ENCODE measurements at regions not wholly inside any gene's neighbourhood (a gene's known extent, or its start where the extent isn't known, plus 50 kb on each side); places are given as distances from the start of the nearest gene placed in this dataset.
A peak's percentile ranks its signal among the peaks of the same experiment; 100 is the strongest.

GRCh38 chr17:77450742-77451244 is 310.0 kb downstream of the SEC14L1 start:
- Histone ChIP-seq H3K36me3 (no peaks in the 10 kb centered on the region), H3K27ac (peak overlapping the region; percentile 79 to 85 (median 82)), H3K4me3 (peak overlapping the region; percentile 2 to 57 (median 50)), H3K4me1 (peaks cover 70 to 82% (median 77%) of the 10 kb centered on the region in 4 donors), H3K9me3 (no peaks in the 10 kb centered on the region), H3K27me3 (no peaks in the 10 kb centered on the region)
- TF ChIP-seq POLR2A (IDR thresholded peaks at IDR 0.05) (no peak), EP300 (IDR thresholded peaks at IDR 0.05) (no peak), CTCF (IDR thresholded peaks at IDR 0.05) (no peak), POLR2AphosphoS5 (IDR thresholded peaks at IDR 0.05) (no peak)
- DNase-seq, result no peak
- no peak for ATAC-seq (ENCODE audit: low FRiP score in 2 of 2)
- 31 to 34% methylated on average over 7 to 9 of the region's 9 CpGs for WGBS, 2 donors

GRCh38 chr17:77451245-77451893 is 310.6 kb downstream of the SEC14L1 start:
- peak overlapping the region; percentile 79 to 85 (median 82) for H3K27ac ChIP-seq
- DNase-seq (peak; percentile 75 to 94), ATAC-seq (ENCODE audit: low FRiP score in 2 of 2) (peak; percentile 68 to 83)
- no peaks in the 10 kb centered on the region for H3K9me3 ChIP-seq
- peaks cover 65 to 77% (median 76%) of the 10 kb centered on the region in 4 donors for H3K4me1 ChIP-seq
- H3K4me3 ChIP-seq, result peak overlapping the region; percentile 2 to 57 (median 50)
- H3K27me3 ChIP-seq, result no peaks in the 10 kb centered on the region
- WGBS, 2 donors, result 1 to 5% methylated on average over 12 to 43 of the region's 44 CpGs
- TF ChIP-seq POLR2A (IDR thresholded peaks at IDR 0.05) (peak in 1 of 4 donors; percentile 40), CTCF (IDR thresholded peaks at IDR 0.05) (no peak), EP300 (IDR thresholded peaks at IDR 0.05) (no peak), POLR2AphosphoS5 (IDR thresholded peaks at IDR 0.05) (peak in 1 of 2 donors; percentile 40)
- no peaks in the 10 kb centered on the region for H3K36me3 ChIP-seq

GRCh38 chr17:77451894-77452852 is 311.4 kb downstream of the SEC14L1 start:
- peak; percentile 59 to 81 for ATAC-seq (ENCODE audit: low FRiP score in 2 of 2)
- Histone ChIP-seq H3K36me3 (no peaks in the 10 kb centered on the region), H3K27me3 (no peaks in the 10 kb centered on the region), H3K4me3 (peak overlapping the region; percentile 2 to 57 (median 50)), H3K4me1 (peaks cover 65 to 77% (median 72%) of the 10 kb centered on the region in 4 donors), H3K27ac (peak overlapping the region; percentile 79 to 85 (median 82)), H3K9me3 (no peaks in the 10 kb centered on the region)
- 7 to 17% methylated on average over 28 to 30 of the region's 30 CpGs for WGBS, 2 donors
- DNase-seq, result peak; percentile 64 to 88
- TF ChIP-seq POLR2AphosphoS5 (IDR thresholded peaks at IDR 0.05), result peak in 1 of 2 donors; percentile 19
- TF ChIP-seq POLR2A (IDR thresholded peaks at IDR 0.05), result no peak

GRCh38 chr17:77453613-77454241 is 313.0 kb downstream of the SEC14L1 start:
- H3K27me3 ChIP-seq, result no peaks in the 10 kb centered on the region
- ATAC-seq (ENCODE audit: low FRiP score in 2 of 2), result no peak

GRCh38 chr17:77454242-77455095 is 313.7 kb downstream of the SEC14L1 start:
- ATAC-seq (ENCODE audit: low FRiP score in 2 of 2), result no peak
- Histone ChIP-seq H3K36me3 (no peaks in the 10 kb centered on the region), H3K27ac (peak overlapping the region; percentile 46 to 85 (median 82)), H3K9me3 (no peaks in the 10 kb centered on the region), H3K4me3 (peak overlapping the region in 3 of 4 donors; percentile 31 to 57 (median 44)), H3K4me1 (peaks cover 67 to 89% (median 74%) of the 10 kb centered on the region in 4 donors), H3K27me3 (no peaks in the 10 kb centered on the region)
- DNase-seq, result peak in 1 of 2 donors; percentile 63
- no peak for TF ChIP-seq POLR2AphosphoS5 (IDR thresholded peaks at IDR 0.05)
- no peak for TF ChIP-seq POLR2A (IDR thresholded peaks at IDR 0.05)
- TF ChIP-seq CTCF (IDR thresholded peaks at IDR 0.05), result no peak
- TF ChIP-seq EP300 (IDR thresholded peaks at IDR 0.05), result no peak
- WGBS, 2 donors, result 53 to 54% methylated on average over 10 to 30 of the region's 31 CpGs

More at GRCh38 chr17:77453613-77454241, 313.0 kb downstream of the SEC14L1 start:
- Histone ChIP-seq H3K27ac (peak overlapping the region; percentile 46 to 85 (median 82)), H3K9me3 (no peaks in the 10 kb centered on the region), H3K4me1 (peaks cover 67 to 86% (median 76%) of the 10 kb centered on the region in 4 donors), H3K4me3 (peak overlapping the region in 3 of 4 donors; percentile 31 to 57 (median 44)), H3K36me3 (no peaks in the 10 kb centered on the region)
- TF ChIP-seq EP300 (IDR thresholded peaks at IDR 0.05) (no peak), POLR2AphosphoS5 (IDR thresholded peaks at IDR 0.05) (peak; percentile 18 to 25)
- 24 to 31% methylated on average over 13 to 15 of the region's 15 CpGs for whole genome bisulfite sequencing, 2 donors
- peak in 1 of 2 donors; percentile 66 for DNase-seq

All from upper lobe of left lung (tissue), 6 donors.